Glutamatergic neuron (in vitro differentiated cells): ENCODE measurements at regions not wholly inside any gene's neighbourhood (a gene's known extent, or its start where the extent isn't known, plus 50 kb on each side); places are given as distances from the start of the nearest gene placed in this dataset.
"Not testable (repeated sequence)": the region's sequence is repeated elsewhere in the genome, so short reads cannot be mapped to it uniquely, and the experiment has no call there.

Experiments used
- DNase-seq: peaks from one replicate; pipeline ENCODE4 v3.0.0; 2022
- H3K27ac Mint-ChIP-seq: one replicate; pipeline ENCODE4 v1.8.0; 2020; ENCODE audit warnings: mild to moderate bottlenecking, mixed read lengths, inconsistent platforms; ENCODE audit not compliant: unreplicated experiment
- H3K27me3 Mint-ChIP-seq: one replicate; pipeline ENCODE4 v1.8.0; 2020; ENCODE audit warnings: mild to moderate bottlenecking, moderate library complexity, mixed read lengths, inconsistent platforms; ENCODE audit not compliant: unreplicated experiment
- H3K36me3 Mint-ChIP-seq: one replicate; pipeline ENCODE4 v1.8.0; 2020; ENCODE audit warnings: mild to moderate bottlenecking, mixed read lengths, inconsistent platforms; ENCODE audit not compliant: unreplicated experiment
- H3K4me1 Mint-ChIP-seq: one replicate; pipeline ENCODE4 v1.8.0; 2020; ENCODE audit warnings: mild to moderate bottlenecking, low read depth, mixed read lengths, inconsistent platforms; ENCODE audit not compliant: unreplicated experiment
- H3K4me3 Mint-ChIP-seq: one replicate; pipeline ENCODE4 v1.8.0; 2020; ENCODE audit warnings: mild to moderate bottlenecking, mixed read lengths, inconsistent platforms; ENCODE audit not compliant: unreplicated experiment
- H3K9me3 Mint-ChIP-seq: one replicate; pipeline ENCODE4 v1.8.0; 2020; ENCODE audit warnings: mild to moderate bottlenecking, moderate library complexity, mixed read lengths, inconsistent platforms; ENCODE audit not compliant: unreplicated experiment
- TF ChIP-seq, protein P1 (sequence below): fragments of 200-600 bp; sonication (generic); IDR thresholded peaks from one replicate; pipeline ENCODE4 v1.5.0; 2021; ENCODE audit not compliant: partially characterized antibody, unreplicated experiment

DNA sequence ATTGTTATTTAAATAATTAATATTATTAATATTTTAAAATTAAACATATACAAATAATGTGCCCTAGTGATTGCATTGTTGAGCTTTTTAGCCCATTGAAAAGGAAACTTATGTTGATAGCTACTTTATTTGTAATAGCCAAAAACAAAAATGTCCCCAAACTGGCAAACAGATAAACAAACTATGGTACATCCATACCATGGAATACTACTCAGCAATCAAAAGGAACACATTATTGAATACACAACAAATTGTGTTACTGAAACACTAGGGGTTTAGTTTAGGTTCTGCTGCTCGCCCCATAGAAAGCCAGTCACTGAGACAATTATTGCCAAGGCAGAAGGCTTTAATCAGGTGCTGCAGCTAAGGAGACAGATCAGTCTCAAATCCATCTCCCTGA is 239.7 kb upstream of the KITLG start:
- TF ChIP-seq, protein P1, sequence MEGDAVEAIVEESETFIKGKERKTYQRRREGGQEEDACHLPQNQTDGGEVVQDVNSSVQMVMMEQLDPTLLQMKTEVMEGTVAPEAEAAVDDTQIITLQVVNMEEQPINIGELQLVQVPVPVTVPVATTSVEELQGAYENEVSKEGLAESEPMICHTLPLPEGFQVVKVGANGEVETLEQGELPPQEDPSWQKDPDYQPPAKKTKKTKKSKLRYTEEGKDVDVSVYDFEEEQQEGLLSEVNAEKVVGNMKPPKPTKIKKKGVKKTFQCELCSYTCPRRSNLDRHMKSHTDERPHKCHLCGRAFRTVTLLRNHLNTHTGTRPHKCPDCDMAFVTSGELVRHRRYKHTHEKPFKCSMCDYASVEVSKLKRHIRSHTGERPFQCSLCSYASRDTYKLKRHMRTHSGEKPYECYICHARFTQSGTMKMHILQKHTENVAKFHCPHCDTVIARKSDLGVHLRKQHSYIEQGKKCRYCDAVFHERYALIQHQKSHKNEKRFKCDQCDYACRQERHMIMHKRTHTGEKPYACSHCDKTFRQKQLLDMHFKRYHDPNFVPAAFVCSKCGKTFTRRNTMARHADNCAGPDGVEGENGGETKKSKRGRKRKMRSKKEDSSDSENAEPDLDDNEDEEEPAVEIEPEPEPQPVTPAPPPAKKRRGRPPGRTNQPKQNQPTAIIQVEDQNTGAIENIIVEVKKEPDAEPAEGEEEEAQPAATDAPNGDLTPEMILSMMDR, result no peak
- Mint-ChIP-seq H3K4me1 (no peaks in the 10 kb centered on the region), H3K27me3 (peaks cover 2% of the 10 kb centered on the region)

DNA sequence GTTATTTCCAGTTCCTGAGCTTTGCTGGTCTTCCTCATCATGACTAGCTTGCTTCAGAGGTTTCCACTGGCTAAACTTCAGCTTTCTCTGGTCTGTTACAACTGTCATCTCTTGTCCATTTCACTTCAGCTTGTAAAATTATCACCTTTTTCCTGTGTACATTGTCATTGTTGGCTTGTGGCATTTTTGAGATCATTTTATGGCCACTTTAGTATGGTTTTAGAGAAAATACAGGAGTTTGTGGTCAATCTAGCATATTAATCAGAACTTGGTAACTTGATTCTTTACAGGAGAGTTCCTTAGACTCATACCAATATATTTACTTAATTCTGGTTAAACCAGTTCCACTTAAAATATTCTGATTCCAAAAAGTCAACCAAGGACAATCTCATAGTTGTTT is 235.9 kb upstream of the KITLG start:
- H3K27ac Mint-ChIP-seq, result no peak overlapping the region
- H3K27me3 Mint-ChIP-seq, result peaks cover 2% of the 10 kb centered on the region
- no peak for DNase-seq

More for the DNA sequence above, 239.7 kb upstream of the KITLG start:
- H3K36me3 Mint-ChIP-seq, result no peaks in the 10 kb centered on the region
- H3K27ac Mint-ChIP-seq, result no peak overlapping the region
- no peaks in the 10 kb centered on the region for H3K9me3 Mint-ChIP-seq
- no peak for DNase-seq
- no peak overlapping the region for H3K4me3 Mint-ChIP-seq

DNA sequence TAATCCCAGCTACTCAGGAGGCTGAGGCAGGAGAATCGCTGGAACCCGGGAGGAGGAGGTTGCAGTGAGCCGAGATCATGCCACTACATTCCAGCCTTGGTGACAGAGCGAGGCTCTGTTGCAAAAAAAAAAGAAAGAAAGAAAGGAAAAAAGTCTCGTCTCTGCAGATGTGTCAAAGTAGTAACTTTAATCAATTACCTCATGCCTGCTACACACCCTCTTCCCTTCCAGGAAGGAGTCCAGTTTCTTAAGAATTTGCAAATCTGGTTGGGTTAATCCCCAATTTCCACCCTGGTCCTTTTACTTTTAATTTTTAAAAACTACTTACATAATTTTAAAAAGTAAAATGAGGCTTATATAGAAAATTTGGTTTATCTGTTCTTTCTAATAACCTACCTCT is 234.5 kb upstream of the KITLG start:
- TF ChIP-seq, protein P1, result no peak
- no peaks in the 10 kb centered on the region for H3K36me3 Mint-ChIP-seq
- no peak for DNase-seq
- no peak overlapping the region for H3K4me3 Mint-ChIP-seq
- peaks cover 2% of the 10 kb centered on the region for H3K27me3 Mint-ChIP-seq
- H3K27ac Mint-ChIP-seq, result no peak overlapping the region
- peaks cover 2% of the 10 kb centered on the region for H3K9me3 Mint-ChIP-seq
- no peaks in the 10 kb centered on the region for H3K4me1 Mint-ChIP-seq

More for the DNA sequence above, 235.9 kb upstream of the KITLG start:
- H3K36me3 Mint-ChIP-seq, result no peaks in the 10 kb centered on the region
- no peak overlapping the region for H3K4me3 Mint-ChIP-seq
- TF ChIP-seq, protein P1, result no peak
- H3K4me1 Mint-ChIP-seq, result no peaks in the 10 kb centered on the region
- H3K9me3 Mint-ChIP-seq, result no peaks in the 10 kb centered on the region

DNA sequence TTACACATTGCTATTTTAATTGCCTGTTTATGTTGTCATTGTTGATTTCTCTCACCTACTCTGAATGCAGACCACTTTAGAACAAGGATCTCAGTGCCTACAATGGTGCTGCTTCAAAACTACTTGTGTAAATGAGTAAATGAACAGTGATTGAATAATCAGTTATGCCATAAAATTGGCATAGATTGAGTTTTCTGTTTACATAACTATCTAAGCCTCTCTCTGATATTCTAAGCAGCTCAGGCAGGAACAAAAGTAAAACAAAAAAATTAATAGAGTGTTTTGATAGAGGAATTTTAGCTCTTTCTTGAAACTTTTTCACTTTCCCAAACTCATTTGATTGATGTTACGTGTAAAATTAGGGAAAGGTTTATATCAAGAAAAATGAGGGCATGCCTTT is 232.3 kb upstream of the KITLG start:
- no peaks in the 10 kb centered on the region for H3K4me1 Mint-ChIP-seq
- no peak for DNase-seq
- peaks cover 3% of the 10 kb centered on the region for H3K9me3 Mint-ChIP-seq
- H3K27me3 Mint-ChIP-seq, result peaks cover 2% of the 10 kb centered on the region
- TF ChIP-seq, protein P1, result no peak
- H3K36me3 Mint-ChIP-seq, result no peaks in the 10 kb centered on the region
- H3K4me3 Mint-ChIP-seq, result no peak overlapping the region
- no peak overlapping the region for H3K27ac Mint-ChIP-seq

DNA sequence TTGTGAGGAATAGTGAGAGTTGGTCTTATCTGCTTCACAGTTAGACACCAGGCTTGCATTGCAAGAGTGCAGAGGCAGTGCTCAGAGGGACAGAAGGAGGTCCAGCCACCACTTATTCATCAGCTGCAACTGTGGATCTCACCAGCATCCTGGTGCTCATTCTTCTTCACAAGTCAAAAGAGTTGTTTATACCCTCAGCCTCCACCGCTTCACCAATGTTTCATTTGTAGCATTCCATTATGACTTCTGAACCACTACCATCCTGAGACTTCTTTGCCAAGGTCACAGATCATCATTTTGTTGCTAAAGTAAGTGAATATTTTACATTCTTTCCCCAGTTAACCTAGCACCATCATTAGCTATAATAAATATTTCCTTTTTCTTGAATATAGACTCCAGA is 230.5 kb upstream of the KITLG start:
- H3K36me3 Mint-ChIP-seq, result no peaks in the 10 kb centered on the region
- no peak for DNase-seq
- H3K27me3 Mint-ChIP-seq, result no peaks in the 10 kb centered on the region
- peaks cover 3% of the 10 kb centered on the region for H3K9me3 Mint-ChIP-seq
- H3K27ac Mint-ChIP-seq, result no peak overlapping the region
- H3K4me3 Mint-ChIP-seq, result no peak overlapping the region
- TF ChIP-seq, protein P1, result no peak
- no peaks in the 10 kb centered on the region for H3K4me1 Mint-ChIP-seq

DNA sequence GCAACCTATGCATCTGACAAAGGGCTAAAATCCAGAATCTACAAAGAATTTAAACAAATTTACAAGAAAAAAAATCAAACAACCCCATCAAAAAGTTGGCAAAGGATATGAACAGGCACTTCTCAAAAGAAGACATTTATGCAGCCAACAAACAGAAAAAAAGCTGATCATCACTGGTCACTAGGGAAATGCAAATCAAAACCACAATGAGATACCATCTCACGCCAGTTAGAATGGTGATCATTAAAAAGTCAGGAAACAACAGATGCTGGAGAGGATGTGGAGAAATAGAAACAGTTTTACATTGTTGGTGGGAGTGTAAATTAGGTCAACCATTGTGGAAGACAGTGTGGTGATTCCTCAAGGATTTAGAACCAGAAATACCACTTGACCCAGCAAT is 229.6 kb upstream of the KITLG start:
- H3K27ac Mint-ChIP-seq, result not testable (repeated sequence)

More for the DNA sequence above, 229.6 kb upstream of the KITLG start:
- H3K9me3 Mint-ChIP-seq, H3K36me3 Mint-ChIP-seq, H3K27me3 Mint-ChIP-seq, H3K4me3 Mint-ChIP-seq, H3K4me1 Mint-ChIP-seq, DNase-seq: not testable (repeated sequence)
